Mucosa of descending colon (tissue), 3 donors: ENCODE measurements at regions not wholly inside any gene's neighbourhood (a gene's known extent, or its start where the extent isn't known, plus 50 kb on each side); places are given as distances from the start of the nearest gene placed in this dataset.

ENCODE experiments used
- ATAC-seq: fragments of 200-7000 bp; cut with Tn5 transposase; one replicate; pipeline ENCODE4 v1.9.1; 2020; ENCODE audit warnings: mild to moderate bottlenecking, moderate library complexity
- DNase-seq, 3 donors: peaks; one replicate each; pipeline ENCODE4 v3.0.0-alpha.2; 2020
- H3K36me3 ChIP-seq: fragments of 200-600 bp; one replicate; pipeline ENCODE4 v1.8.0; 2021; ENCODE audit warnings: low read depth, mild to moderate bottlenecking
- H3K4me1 ChIP-seq: fragments of 200-600 bp; one replicate; pipeline ENCODE4 v1.8.0; 2021; ENCODE audit warnings: low read depth, mild to moderate bottlenecking
- H3K4me3 ChIP-seq: fragments of 200-600 bp; one replicate; pipeline ENCODE4 v1.8.0; 2021; ENCODE audit warnings: mild to moderate bottlenecking
- H3K9me3 ChIP-seq: fragments of 200-600 bp; one replicate; pipeline ENCODE4 v1.8.0; 2021; ENCODE audit warnings: mild to moderate bottlenecking
- CTCF ChIP-seq: fragments of 200-600 bp; IDR thresholded peaks from one replicate; pipeline ENCODE4 v1.8.0; 2022; ENCODE audit warnings: antibody characterized with exemption, mild to moderate bottlenecking
- intact Hi-C, 2 donors: fragments of 100-400 bp; cut with DNase I in 1 of 2; cut with micrococcal nuclease in 1 of 2; formaldehyde crosslinking; loops; one replicate each; pipeline versions ENCODE4 v1.11.0 to v1.11.1; 2022; cut with DNase I, micrococcal nuclease
- donor health status: DM: no; HTN: no; CAD: no; lungs with moderate emphysema.
- donor health status: DM: no; HTN: no; CAD: no.
- donor health status: DM: no; HTN: yes; CAD: no.

DNA sequence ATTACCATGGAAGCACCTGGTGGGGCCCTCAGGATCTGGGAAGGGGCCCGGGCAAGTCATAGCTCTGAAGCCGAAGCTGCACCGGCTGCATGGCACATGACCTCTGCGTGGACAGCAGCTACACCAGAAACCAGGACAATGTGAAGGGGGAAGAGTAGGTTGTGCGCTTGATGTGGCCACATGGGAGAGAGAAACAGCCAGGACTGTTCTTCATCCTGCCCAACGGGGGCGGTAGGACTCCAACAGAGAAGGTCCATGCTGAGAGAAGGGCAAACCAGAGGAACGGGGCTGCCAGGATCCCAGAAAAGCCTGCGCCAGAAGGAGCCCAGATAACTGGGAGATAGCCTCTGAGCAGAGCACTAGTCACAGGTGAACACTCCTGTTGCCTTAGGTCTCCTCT is 54.9 kb upstream of the PRR20G start:
- Histone ChIP-seq H3K4me3 (no peak overlapping the region), H3K9me3 (no peaks in the 10 kb centered on the region), H3K36me3 (no peaks in the 10 kb centered on the region), H3K4me1 (no peaks in the 10 kb centered on the region)
- intact Hi-C loops, result no loop called here
- TF ChIP-seq CTCF, result no peak
- DNase-seq (no peak), ATAC-seq (no peak)

GRCh38 chr3:127339928-127340861 is 52.3 kb upstream of the PRR20G start:
- no peaks in the 10 kb centered on the region for H3K4me1 ChIP-seq
- no peak for DNase-seq
- H3K9me3 ChIP-seq, result no peaks in the 10 kb centered on the region
- no peak for TF ChIP-seq CTCF
- intact Hi-C loops, result no loop called here
- ATAC-seq, result no peak
- H3K4me3 ChIP-seq, result no peak overlapping the region
- no peaks in the 10 kb centered on the region for H3K36me3 ChIP-seq

DNA sequence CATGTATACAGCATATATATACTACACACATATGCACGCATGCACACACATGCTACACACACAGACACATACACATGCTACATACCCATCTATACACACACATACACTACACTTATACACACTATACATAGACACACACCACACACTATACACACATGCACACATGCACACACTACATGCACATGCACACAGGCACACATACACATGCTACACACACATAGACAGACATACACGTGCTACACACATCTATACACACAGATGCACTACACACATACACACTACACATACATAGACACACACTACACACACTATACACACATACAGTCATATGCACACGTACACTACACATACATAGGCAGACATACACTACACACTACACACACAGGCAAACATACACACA is 51.2 kb upstream of the PRR20G start:
- no peak for DNase-seq
- Histone ChIP-seq H3K4me3 (no peak overlapping the region), H3K36me3 (no peaks in the 10 kb centered on the region), H3K9me3 (peaks cover 2% of the 10 kb centered on the region), H3K4me1 (no peaks in the 10 kb centered on the region)
- ATAC-seq, result no peak
- intact Hi-C loops, result no loop called here
- no peak for TF ChIP-seq CTCF

GRCh38 chr3:127337911-127338531 is 50.2 kb upstream of the PRR20G start:
- H3K4me3 ChIP-seq, result no peak overlapping the region
- no peaks in the 10 kb centered on the region for H3K4me1 ChIP-seq
- no peak for ATAC-seq
- intact Hi-C loops, result no loop called here
- H3K9me3 ChIP-seq, result peaks cover 2% of the 10 kb centered on the region
- no peak for TF ChIP-seq CTCF
- H3K36me3 ChIP-seq, result no peaks in the 10 kb centered on the region
- DNase-seq, result no peak
